Choroid plexus epithelial cell (primary cell): ENCODE measurements at regions not wholly inside any gene's neighbourhood (a gene's known extent, or its start where the extent isn't known, plus 50 kb on each side); places are given as distances from the start of the nearest gene placed in this dataset.

Experiments used
- DNase-seq: peaks from one replicate; pipeline ENCODE4 v3.0.0-alpha.2; 2010; ENCODE audit warnings: low read depth
- H3K4me3 ChIP-seq: 2 replicates; pipeline ENCODE4 v1.5.1; 2011; ENCODE audit warnings: low read depth, mild to moderate bottlenecking, control low read depth, low read length, moderate library complexity
- TF ChIP-seq, protein P1 (sequence below): conservative IDR thresholded peaks from 2 replicates; pipeline ENCODE4 v1.5.1; 2011; ENCODE audit warnings: low read depth, mild to moderate bottlenecking, control low read depth, inconsistent platforms, low read length, moderate library complexity

- TF ChIP-seq, protein P1, sequence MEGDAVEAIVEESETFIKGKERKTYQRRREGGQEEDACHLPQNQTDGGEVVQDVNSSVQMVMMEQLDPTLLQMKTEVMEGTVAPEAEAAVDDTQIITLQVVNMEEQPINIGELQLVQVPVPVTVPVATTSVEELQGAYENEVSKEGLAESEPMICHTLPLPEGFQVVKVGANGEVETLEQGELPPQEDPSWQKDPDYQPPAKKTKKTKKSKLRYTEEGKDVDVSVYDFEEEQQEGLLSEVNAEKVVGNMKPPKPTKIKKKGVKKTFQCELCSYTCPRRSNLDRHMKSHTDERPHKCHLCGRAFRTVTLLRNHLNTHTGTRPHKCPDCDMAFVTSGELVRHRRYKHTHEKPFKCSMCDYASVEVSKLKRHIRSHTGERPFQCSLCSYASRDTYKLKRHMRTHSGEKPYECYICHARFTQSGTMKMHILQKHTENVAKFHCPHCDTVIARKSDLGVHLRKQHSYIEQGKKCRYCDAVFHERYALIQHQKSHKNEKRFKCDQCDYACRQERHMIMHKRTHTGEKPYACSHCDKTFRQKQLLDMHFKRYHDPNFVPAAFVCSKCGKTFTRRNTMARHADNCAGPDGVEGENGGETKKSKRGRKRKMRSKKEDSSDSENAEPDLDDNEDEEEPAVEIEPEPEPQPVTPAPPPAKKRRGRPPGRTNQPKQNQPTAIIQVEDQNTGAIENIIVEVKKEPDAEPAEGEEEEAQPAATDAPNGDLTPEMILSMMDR = no peak
- DNase-seq = no peak
Measured at GRCh38 chr20:17819395-17820093, 119.8 kb downstream of the BANF2 start.

GRCh38 chr20:17818187-17818586 is 118.4 kb downstream of the BANF2 start:
- DNase-seq = no peak
- no peak overlapping the region for H3K4me3 ChIP-seq
- TF ChIP-seq, protein P1 = no peak

More at GRCh38 chr20:17819395-17820093, 119.8 kb downstream of the BANF2 start:
- no peak overlapping the region for H3K4me3 ChIP-seq

DNA sequence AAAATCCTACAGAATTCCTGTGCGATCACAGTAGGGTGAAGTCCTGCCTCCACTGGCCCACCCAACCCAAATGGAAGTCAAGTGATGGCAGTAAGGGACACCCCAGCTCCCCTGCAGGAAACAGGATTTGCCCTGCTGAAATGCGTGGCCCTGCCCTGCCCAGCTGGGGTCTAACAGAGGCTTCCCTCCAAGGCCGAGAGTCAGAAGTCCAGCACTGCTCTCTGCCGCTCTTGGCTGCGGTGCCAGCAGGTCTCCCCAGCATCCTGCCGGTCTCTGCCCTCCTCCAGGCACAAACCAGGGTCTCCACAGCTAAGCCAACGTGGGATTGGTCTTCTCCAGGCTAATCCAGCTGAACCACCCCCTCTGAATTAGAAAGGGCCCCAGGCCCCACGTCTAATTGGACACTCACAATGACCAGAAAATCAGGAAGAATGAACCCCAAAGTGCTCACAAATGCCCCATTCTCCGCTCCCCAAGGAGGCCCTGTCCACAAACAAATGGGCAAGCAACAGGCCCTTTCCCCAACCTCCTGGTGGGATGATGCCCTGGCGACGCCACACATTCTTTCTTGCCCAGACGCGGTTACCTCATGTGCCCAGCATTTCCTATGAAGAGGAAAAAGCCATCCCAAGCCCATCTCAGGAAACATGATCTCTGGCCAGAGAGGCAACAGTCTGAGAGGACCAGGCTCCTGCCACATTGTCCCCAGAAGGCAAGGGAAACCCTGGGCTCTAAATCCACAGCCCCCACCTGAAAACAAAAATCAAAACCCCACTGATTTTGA is 117.2 kb downstream of the BANF2 start:
- no peak for DNase-seq
- TF ChIP-seq, protein P1 = no peak
- no peak overlapping the region for H3K4me3 ChIP-seq

DNA sequence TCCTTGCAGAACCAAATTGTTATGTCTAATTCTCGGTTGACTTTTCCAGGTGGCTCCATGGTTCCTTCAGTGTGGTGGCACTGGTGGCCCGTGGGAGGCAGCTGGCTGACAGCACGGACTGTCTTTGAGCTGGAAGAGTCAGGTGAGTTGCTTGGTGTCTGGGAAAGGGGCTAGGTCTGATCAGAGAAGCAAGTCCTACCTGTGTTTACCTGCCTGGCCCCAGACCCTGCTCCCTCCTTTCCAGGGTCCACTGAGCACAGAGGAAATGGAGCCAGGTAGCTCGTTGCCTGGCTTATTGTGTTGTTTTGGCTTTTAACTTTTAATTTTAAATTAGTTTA is 111.8 kb downstream of the BANF2 start:
- DNase-seq = no peak
- TF ChIP-seq, protein P1 = no peak

DNA sequence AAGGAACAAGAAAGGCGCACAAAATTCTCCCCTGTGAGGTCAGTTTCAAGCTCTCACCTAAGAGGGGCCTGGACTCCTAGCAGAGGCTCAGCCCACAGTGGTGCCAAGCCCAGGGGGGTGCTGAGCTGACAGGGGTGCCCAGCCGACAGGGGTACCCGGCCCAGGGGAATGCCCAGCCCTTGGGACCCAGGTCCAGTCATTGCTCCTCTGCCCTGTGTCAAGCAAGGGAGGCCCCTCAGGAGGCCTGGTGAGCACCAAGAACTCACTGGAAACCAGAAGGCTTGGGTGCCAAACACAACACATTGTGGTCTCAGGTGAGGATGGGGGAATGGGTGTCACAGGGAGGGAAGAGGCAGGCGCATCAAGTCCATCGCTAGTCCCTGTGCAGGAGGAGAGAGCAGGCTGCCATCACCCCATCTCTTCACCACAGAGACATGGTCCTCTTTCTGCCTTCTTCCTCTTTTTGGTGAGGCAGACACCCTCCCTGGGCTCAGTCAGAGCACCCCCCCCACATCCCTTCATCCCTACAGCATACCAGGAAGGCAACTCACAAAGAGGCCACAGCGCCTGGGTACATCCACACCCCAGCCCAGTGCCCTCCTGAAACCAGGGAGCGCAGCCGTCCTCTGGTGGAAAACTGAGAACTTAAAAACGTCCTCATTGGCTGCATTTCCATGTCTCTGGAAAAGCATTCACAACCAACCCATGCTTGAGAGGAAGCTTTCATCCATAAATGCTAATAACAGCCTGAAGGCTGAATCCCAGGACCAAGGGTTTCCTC is 111.3 kb downstream of the BANF2 start:
- DNase-seq = no peak
- H3K4me3 ChIP-seq = no peak overlapping the region
- TF ChIP-seq, protein P1 = no peak

More for the DNA sequence above, 111.8 kb downstream of the BANF2 start:
- H3K4me3 ChIP-seq = no peak overlapping the region

DNA sequence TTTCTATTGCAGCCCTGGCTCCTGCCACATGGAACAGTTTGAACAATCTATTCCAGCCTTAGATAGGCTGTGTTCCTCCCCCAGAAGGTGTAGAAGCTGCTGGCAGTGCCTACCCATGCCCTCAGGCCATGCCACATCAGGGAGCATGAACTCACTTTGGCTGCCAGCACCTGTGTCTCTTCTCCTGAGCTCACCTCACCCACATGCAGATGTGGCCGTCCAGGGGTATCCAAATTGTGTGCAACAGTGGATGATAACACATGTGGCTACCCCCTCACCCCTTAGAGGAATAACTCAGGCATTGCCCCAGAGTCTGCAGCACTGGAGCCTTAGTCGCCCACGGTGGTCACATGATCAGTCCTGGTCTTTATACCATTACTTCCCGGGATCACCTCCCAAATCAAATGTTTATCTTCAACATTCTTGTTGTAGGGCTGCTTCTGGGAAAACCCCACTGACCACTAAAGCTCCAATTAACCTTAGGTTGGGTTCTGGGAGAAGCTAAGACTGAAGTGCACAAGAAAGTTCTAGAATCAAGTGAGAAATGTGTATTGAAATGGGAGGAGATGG is 110.4 kb downstream of the BANF2 start:
- DNase-seq = no peak
- no peak overlapping the region for H3K4me3 ChIP-seq
- TF ChIP-seq, protein P1 = no peak
